B cell (primary cell): ENCODE measurements at regions not wholly inside any gene's neighbourhood (a gene's known extent, or its start where the extent isn't known, plus 50 kb on each side); places are given as distances from the start of the nearest gene placed in this dataset.

Source experiments
- EZH2 ChIP-seq: IDR thresholded peaks from 2 replicates; pipeline ENCODE4 v1.6.1; 2012; ENCODE audit warnings: borderline replicate concordance, low read depth, mild to moderate bottlenecking, moderate library complexity, low read length; ENCODE audit not compliant: insufficient read depth, poor library complexity, severe bottlenecking
- TF ChIP-seq, protein P1 (sequence below): fragments of 200-600 bp; IDR thresholded peaks from one replicate; pipeline ENCODE4 v1.8.0; 2022; ENCODE audit warnings: antibody characterized with exemption, mild to moderate bottlenecking

DNA sequence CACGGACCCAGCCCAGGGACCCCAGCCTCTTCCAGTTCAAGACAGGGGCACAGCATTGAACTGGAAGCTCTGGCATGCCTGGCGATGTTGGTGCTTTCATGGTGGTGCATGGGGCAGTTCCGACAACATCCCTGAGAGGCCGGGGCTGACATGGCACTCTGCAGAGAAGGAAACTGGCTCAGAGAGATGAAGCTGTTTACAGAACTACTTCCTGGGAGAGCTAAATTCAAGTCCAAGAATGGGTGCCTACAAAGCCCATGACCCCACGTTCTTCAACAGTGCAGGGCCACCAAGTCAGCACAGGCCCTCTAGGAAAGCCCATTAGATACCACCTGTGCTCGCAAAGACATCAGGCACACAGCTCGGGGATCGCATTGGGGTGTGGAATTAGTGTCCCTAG lies 470.9 kb upstream of the MGMT start:
- TF ChIP-seq, protein P1, sequence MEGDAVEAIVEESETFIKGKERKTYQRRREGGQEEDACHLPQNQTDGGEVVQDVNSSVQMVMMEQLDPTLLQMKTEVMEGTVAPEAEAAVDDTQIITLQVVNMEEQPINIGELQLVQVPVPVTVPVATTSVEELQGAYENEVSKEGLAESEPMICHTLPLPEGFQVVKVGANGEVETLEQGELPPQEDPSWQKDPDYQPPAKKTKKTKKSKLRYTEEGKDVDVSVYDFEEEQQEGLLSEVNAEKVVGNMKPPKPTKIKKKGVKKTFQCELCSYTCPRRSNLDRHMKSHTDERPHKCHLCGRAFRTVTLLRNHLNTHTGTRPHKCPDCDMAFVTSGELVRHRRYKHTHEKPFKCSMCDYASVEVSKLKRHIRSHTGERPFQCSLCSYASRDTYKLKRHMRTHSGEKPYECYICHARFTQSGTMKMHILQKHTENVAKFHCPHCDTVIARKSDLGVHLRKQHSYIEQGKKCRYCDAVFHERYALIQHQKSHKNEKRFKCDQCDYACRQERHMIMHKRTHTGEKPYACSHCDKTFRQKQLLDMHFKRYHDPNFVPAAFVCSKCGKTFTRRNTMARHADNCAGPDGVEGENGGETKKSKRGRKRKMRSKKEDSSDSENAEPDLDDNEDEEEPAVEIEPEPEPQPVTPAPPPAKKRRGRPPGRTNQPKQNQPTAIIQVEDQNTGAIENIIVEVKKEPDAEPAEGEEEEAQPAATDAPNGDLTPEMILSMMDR, result no peak
- TF ChIP-seq EZH2, result no peak
